ENCODE measurements at regions not wholly inside any gene's neighbourhood (a gene's known extent, or its start where the extent isn't known, plus 50 kb on each side); places are given as distances from the start of the nearest gene placed in this dataset.

GRCh38 chr6:133033263-133033662 lies 207.9 kb upstream of the EYA4 start:
- no peaks in the 10 kb centered on the region for H3K9me3 ChIP-seq
- no peaks in the 10 kb centered on the region for H3K4me1 ChIP-seq
- 80 to 92% methylated on average over 4 of the region's 4 CpGs for WGBS, 2 donors (ENCODE audit: low coverage in 1 of 2)
- no peak for DNase-seq
- TF ChIP-seq CTCF (IDR thresholded peaks at IDR 0.05) (no peak), EP300 (IDR thresholded peaks at IDR 0.05; ENCODE audit: low read depth) (no peak), POLR2A (IDR thresholded peaks at IDR 0.05) (no peak), POLR2AphosphoS5 (IDR thresholded peaks at IDR 0.05) (no peak)
- in situ Hi-C loops (cut with MboI; ENCODE audit: low pct_ligation_motif_present in 1 of 4, low pct_unique_long_range_greater_than_20kb in 1 of 4, low sequenced_read_pairs in 3 of 4): no loop called here
- intact Hi-C loops (cut with DNase I; ENCODE audit: low total_unique reads): no loop called here
- H3K4me3 ChIP-seq: no peak overlapping the region
- no peaks in the 10 kb centered on the region for H3K27me3 ChIP-seq
- H3K36me3 ChIP-seq: no peaks in the 10 kb centered on the region
- H3K27ac ChIP-seq: no peak overlapping the region

GRCh38 chr6:133034509-133035206 lies 206.5 kb upstream of the EYA4 start:
- H3K4me3 ChIP-seq: no peak overlapping the region
- in situ Hi-C loops (cut with MboI; ENCODE audit: low pct_ligation_motif_present in 1 of 4, low pct_unique_long_range_greater_than_20kb in 1 of 4, low sequenced_read_pairs in 3 of 4) (no loop called here), intact Hi-C loops (cut with DNase I; ENCODE audit: low total_unique reads) (no loop called here)
- no peaks in the 10 kb centered on the region for H3K9me3 ChIP-seq
- no peaks in the 10 kb centered on the region for H3K27me3 ChIP-seq
- H3K4me1 ChIP-seq: no peaks in the 10 kb centered on the region
- H3K36me3 ChIP-seq: no peaks in the 10 kb centered on the region
- TF ChIP-seq POLR2AphosphoS5 (IDR thresholded peaks at IDR 0.05) (no peak), CTCF (IDR thresholded peaks at IDR 0.05) (no peak), EP300 (IDR thresholded peaks at IDR 0.05; ENCODE audit: low read depth) (no peak), POLR2A (IDR thresholded peaks at IDR 0.05) (no peak)
- no peak overlapping the region for H3K27ac ChIP-seq
- WGBS, 2 donors (ENCODE audit: low coverage in 1 of 2): 79 to 82% methylated on average over 6 to 8 of the region's 8 CpGs
- DNase-seq: no peak

- TF ChIP-seq CTCF (IDR thresholded peaks at IDR 0.05) (no peak), POLR2AphosphoS5 (IDR thresholded peaks at IDR 0.05) (no peak), POLR2A (IDR thresholded peaks at IDR 0.05) (no peak)
- H3K27me3 ChIP-seq: no peaks in the 10 kb centered on the region
- H3K4me3 ChIP-seq: no peak overlapping the region
- H3K4me1 ChIP-seq: no peaks in the 10 kb centered on the region
- no peaks in the 10 kb centered on the region for H3K9me3 ChIP-seq
- H3K27ac ChIP-seq: no peak overlapping the region
- no peak for DNase-seq
- in situ Hi-C loops (cut with MboI; ENCODE audit: low pct_ligation_motif_present in 1 of 4, low pct_unique_long_range_greater_than_20kb in 1 of 4, low sequenced_read_pairs in 3 of 4): no loop called here
- 67 to 90% methylated on average over 3 of the region's 3 CpGs for WGBS, 2 donors (ENCODE audit: low coverage in 1 of 2)
- intact Hi-C loops (cut with DNase I; ENCODE audit: low total_unique reads): no loop called here
- H3K36me3 ChIP-seq: no peaks in the 10 kb centered on the region
Observed at GRCh38 chr6:133040094-133040802, 200.9 kb upstream of the EYA4 start.

GRCh38 chr6:133040803-133041419 lies 200.2 kb upstream of the EYA4 start:
- Histone ChIP-seq H3K4me3 (no peak overlapping the region), H3K27me3 (no peaks in the 10 kb centered on the region), H3K36me3 (no peaks in the 10 kb centered on the region), H3K27ac (no peak overlapping the region), H3K9me3 (no peaks in the 10 kb centered on the region), H3K4me1 (no peaks in the 10 kb centered on the region)
- no peak for TF ChIP-seq CTCF (IDR thresholded peaks at IDR 0.05)
- no peak for TF ChIP-seq POLR2AphosphoS5 (IDR thresholded peaks at IDR 0.05)
- TF ChIP-seq POLR2A (IDR thresholded peaks at IDR 0.05): no peak
- TF ChIP-seq EP300 (IDR thresholded peaks at IDR 0.05; ENCODE audit: low read depth): no peak
- in situ Hi-C loops (cut with MboI; ENCODE audit: low pct_ligation_motif_present in 1 of 4, low pct_unique_long_range_greater_than_20kb in 1 of 4, low sequenced_read_pairs in 3 of 4): no loop called here
- 65 to 81% methylated on average over 2 of the region's 2 CpGs for WGBS, 2 donors (ENCODE audit: low coverage in 1 of 2)
- DNase-seq: no peak
- intact Hi-C loops (cut with DNase I; ENCODE audit: low total_unique reads): no loop called here

Measured in transverse colon (tissue), 4 donors.